OCI-LY7 (cell line): ENCODE measurements at regions not wholly inside any gene's neighbourhood (a gene's known extent, or its start where the extent isn't known, plus 50 kb on each side); places are given as distances from the start of the nearest gene placed in this dataset.

Source experiments
- BruUV-seq: library from RNA; stranded (reverse); fragments of 400-500 nt; replicated peaks from 2 replicates; lab custom pipeline; 2021; lab: Mats Ljungman, UMichigan
- CTCF ChIA-PET: fragments of 300-600 bp; sonication (Branson Sonifier 250); formaldehyde crosslinking; loops from one replicate; lab custom pipeline; 2022; ENCODE audit warnings: antibody characterized with exemption; ENCODE audit not compliant: unreplicated experiment; lab: Charles Lee
- POLR2A ChIA-PET: fragments of 300-600 bp; sonication (Branson Sonifier 250); formaldehyde crosslinking; loops from one replicate; lab custom pipeline; 2022; ENCODE audit warnings: antibody characterized with exemption; lab: Charles Lee
- DNase-seq: peaks from one replicate; pipeline ENCODE4 v3.0.0-alpha.2; 2015; ENCODE audit warnings: low spot score
- H2AFZ ChIP-seq: fragments of 200-600 bp; sonication (generic), shearing (Covaris generic); 2 replicates; pipeline ENCODE4 v1.6.1; 2014; ENCODE audit warnings: mild to moderate bottlenecking, antibody characterized with exemption, low read length, moderate library complexity
- H3K27ac ChIP-seq: fragments of 200-600 bp; sonication (generic); 2 replicates; pipeline ENCODE4 v1.5.1; 2014; ENCODE audit warnings: mixed run types, low read depth, mild to moderate bottlenecking, moderate library complexity, low read length, inconsistent platforms; ENCODE audit not compliant: poor library complexity, severe bottlenecking
- H3K36me3 ChIP-seq: fragments of 200-600 bp; sonication (generic); 2 replicates; pipeline ENCODE4 v1.6.1; 2014; ENCODE audit warnings: mild to moderate bottlenecking, antibody characterized with exemption, low read length, moderate library complexity, mixed read lengths; ENCODE audit not compliant: insufficient read depth
- H3K4me1 ChIP-seq: fragments of 200-600 bp; sonication (generic); 2 replicates; pipeline ENCODE4 v1.5.1; 2014; ENCODE audit warnings: mild to moderate bottlenecking, low read length; ENCODE audit not compliant: insufficient read depth, poor library complexity, severe bottlenecking
- H3K4me2 ChIP-seq: fragments of 200-600 bp; sonication (generic); 2 replicates; pipeline ENCODE4 v1.6.1; 2014; ENCODE audit warnings: mild to moderate bottlenecking, low read length
- H3K4me3 ChIP-seq: fragments of 200-600 bp; sonication (generic); 2 replicates; pipeline ENCODE4 v1.5.1; 2014; ENCODE audit warnings: mild to moderate bottlenecking, low read depth, low read length; ENCODE audit not compliant: poor library complexity, severe bottlenecking
- H3K79me2 ChIP-seq: fragments of 200-600 bp; sonication (generic); 2 replicates; pipeline ENCODE4 v1.6.1; 2016; ENCODE audit warnings: low read depth, mild to moderate bottlenecking, low read length, moderate library complexity, mixed read lengths; ENCODE audit not compliant: insufficient read depth
- H3K9me2 ChIP-seq: fragments of 200-600 bp; sonication (generic); 2 replicates; pipeline ENCODE4 v1.6.1; 2016; ENCODE audit warnings: mild to moderate bottlenecking, low read length, mixed read lengths; ENCODE audit not compliant: insufficient read depth
- H3K9me3 ChIP-seq: fragments of 200-600 bp; sonication (generic); 2 replicates; pipeline ENCODE4 v1.6.1; 2014; ENCODE audit warnings: mild to moderate bottlenecking, mixed run types, low read length, mixed read lengths
- H4K20me1 ChIP-seq: fragments of 200-600 bp; sonication (generic); 2 replicates; pipeline ENCODE4 v1.6.1; 2014; ENCODE audit warnings: mild to moderate bottlenecking, antibody characterized with exemption, low read length, moderate library complexity, mixed read lengths; ENCODE audit not compliant: insufficient read depth
- EZH2phosphoT487 ChIP-seq: fragments of 200-600 bp; sonication (generic); IDR thresholded peaks from 2 replicates; pipeline ENCODE4 v1.6.1; 2018; ENCODE audit warnings: low read depth, borderline replicate concordance, mild to moderate bottlenecking, mixed run types, antibody characterized with exemption, low read length, moderate library complexity, mixed read lengths
- intact Hi-C: fragments of 100-400 bp; cut with micrococcal nuclease; formaldehyde crosslinking; loops from one replicate; pipeline ENCODE4 v1.10.0; 2022; ENCODE audit not compliant: unreplicated experiment
- TF ChIP-seq, protein P1 (sequence below): fragments of 200-600 bp; sonication (generic); conservative IDR thresholded peaks from 2 replicates; pipeline ENCODE4 v1.5.1; 2014; ENCODE audit warnings: mild to moderate bottlenecking, antibody characterized with exemption, low read length, moderate library complexity, mixed read lengths

DNA sequence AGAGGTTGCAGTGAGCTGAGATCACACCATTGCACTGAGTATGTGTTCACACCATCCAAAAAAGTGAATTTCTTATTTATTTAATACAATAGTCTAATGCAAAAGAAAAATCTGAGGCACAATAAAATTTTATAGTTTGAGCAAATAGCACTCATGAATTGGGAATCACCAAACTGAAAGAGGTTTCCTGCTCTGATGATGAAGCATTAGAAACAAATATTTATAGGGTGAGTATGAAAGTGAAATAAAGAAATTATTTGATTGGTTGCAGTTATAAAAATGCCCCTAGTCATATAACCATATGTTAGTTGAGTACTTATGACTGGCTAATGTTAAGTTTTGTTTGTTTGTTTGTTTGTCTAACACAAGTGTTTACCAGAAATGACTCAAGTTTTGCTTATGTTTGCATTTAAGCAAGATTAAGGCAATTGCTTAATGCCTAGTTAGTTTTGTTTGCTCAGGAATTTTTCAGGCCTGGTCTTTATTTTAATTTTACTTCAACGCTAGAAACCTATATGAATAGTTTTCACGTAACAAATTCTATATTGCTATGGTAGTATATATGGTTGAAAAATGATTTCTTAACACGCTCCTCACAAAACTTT is 151.5 kb upstream of the FAM83B start:
- CTCF ChIA-PET, result no interaction called here
- intact Hi-C loops, result no loop called here
- Histone ChIP-seq H3K4me1 (no peaks in the 10 kb centered on the region), H4K20me1 (no peaks in the 10 kb centered on the region), H3K9me3 (no peaks in the 10 kb centered on the region), H2AFZ (no peak overlapping the region), H3K36me3 (no peaks in the 10 kb centered on the region), H3K4me2 (no peak overlapping the region), H3K9me2 (no peaks in the 10 kb centered on the region), H3K27ac (no peak overlapping the region), H3K4me3 (no peak overlapping the region), H3K79me2 (no peaks in the 10 kb centered on the region)
- BruUV-seq, result no TSS peak
- no peak for TF ChIP-seq EZH2phosphoT487
- TF ChIP-seq, protein P1, sequence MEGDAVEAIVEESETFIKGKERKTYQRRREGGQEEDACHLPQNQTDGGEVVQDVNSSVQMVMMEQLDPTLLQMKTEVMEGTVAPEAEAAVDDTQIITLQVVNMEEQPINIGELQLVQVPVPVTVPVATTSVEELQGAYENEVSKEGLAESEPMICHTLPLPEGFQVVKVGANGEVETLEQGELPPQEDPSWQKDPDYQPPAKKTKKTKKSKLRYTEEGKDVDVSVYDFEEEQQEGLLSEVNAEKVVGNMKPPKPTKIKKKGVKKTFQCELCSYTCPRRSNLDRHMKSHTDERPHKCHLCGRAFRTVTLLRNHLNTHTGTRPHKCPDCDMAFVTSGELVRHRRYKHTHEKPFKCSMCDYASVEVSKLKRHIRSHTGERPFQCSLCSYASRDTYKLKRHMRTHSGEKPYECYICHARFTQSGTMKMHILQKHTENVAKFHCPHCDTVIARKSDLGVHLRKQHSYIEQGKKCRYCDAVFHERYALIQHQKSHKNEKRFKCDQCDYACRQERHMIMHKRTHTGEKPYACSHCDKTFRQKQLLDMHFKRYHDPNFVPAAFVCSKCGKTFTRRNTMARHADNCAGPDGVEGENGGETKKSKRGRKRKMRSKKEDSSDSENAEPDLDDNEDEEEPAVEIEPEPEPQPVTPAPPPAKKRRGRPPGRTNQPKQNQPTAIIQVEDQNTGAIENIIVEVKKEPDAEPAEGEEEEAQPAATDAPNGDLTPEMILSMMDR, result no peak
- DNase-seq, result no peak
- POLR2A ChIA-PET, result no interaction called here

DNA sequence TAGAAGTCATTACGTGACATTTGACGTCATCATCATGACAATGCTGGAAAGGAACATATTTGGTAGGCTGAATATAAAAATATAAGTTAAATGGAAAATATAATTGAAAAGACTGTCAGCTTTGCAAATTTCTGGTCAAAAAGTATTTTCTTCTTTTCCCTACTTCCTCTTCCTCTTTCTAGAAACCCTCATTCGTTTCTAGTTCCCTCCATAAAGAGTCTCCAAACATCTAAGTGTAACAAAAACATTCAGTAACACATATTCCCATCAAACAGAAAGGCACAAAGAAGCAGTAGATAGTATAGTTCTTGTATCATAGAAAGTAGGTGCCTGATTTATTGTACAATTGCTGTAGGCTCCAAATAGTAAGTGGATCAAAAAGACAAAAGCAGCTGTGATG is 150.8 kb upstream of the FAM83B start:
- DNase-seq, result no peak
- no peak overlapping the region for H3K4me3 ChIP-seq
- no peak for TF ChIP-seq EZH2phosphoT487
- TF ChIP-seq, protein P1, result no peak
- no peaks in the 10 kb centered on the region for H4K20me1 ChIP-seq
- ChIA-PET POLR2A (no interaction called here), CTCF (no interaction called here)
- intact Hi-C loops, result no loop called here
- no TSS peak for BruUV-seq
- H3K4me2 ChIP-seq, result no peak overlapping the region
- no peaks in the 10 kb centered on the region for H3K9me2 ChIP-seq
- no peaks in the 10 kb centered on the region for H3K9me3 ChIP-seq
- no peaks in the 10 kb centered on the region for H3K36me3 ChIP-seq
- H2AFZ ChIP-seq, result no peak overlapping the region
- no peak overlapping the region for H3K27ac ChIP-seq
- no peaks in the 10 kb centered on the region for H3K79me2 ChIP-seq
- H3K4me1 ChIP-seq, result no peaks in the 10 kb centered on the region

DNA sequence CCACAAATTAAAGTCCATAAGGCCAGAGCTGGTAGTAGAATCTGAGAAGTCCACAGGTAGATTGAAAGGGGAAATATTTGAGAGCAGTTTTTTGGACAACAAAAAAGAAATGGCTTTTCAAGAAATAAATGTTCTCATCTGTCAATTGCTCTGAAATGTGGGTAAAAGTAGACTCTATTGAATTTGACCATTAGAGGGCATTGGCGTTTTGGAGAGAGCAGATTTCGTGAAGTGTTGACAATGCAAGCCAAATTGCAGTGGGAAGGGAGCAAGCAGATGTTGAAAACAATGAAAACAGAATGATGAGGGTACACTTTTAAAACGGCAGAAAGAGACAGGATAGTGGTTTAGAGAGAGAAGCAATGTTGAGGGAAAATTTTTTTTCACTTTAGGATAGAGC is 149.1 kb upstream of the FAM83B start:
- intact Hi-C loops, result no loop called here
- POLR2A ChIA-PET, result interaction anchor here (0.7 to 1.0 kb wide), 2 partner anchors 8 to 20 kb away, joined by 3 read pairs; no protein-coding TSS in a partner anchor

More for the DNA sequence above, 149.1 kb upstream of the FAM83B start:
- no TSS peak for BruUV-seq
- CTCF ChIA-PET, result no interaction called here
- H3K4me3 ChIP-seq, result no peak overlapping the region
- H3K4me2 ChIP-seq, result no peak overlapping the region
- DNase-seq, result no peak
- no peak for TF ChIP-seq EZH2phosphoT487
- TF ChIP-seq, protein P1, result no peak; the same call in 1 of the 2 replicates
- no peaks in the 10 kb centered on the region for H3K36me3 ChIP-seq
- H3K4me1 ChIP-seq, result no peaks in the 10 kb centered on the region
- H2AFZ ChIP-seq, result no peak overlapping the region
- no peaks in the 10 kb centered on the region for H3K79me2 ChIP-seq
- H3K9me3 ChIP-seq, result no peaks in the 10 kb centered on the region
- no peak overlapping the region for H3K27ac ChIP-seq
- H4K20me1 ChIP-seq, result no peaks in the 10 kb centered on the region
- no peaks in the 10 kb centered on the region for H3K9me2 ChIP-seq
